ENCODE measurements at regions not wholly inside any gene's neighbourhood (a gene's known extent, or its start where the extent isn't known, plus 50 kb on each side); places are given as distances from the start of the nearest gene placed in this dataset.
"Not testable (repeated sequence)": the region's sequence is repeated elsewhere in the genome, so short reads cannot be mapped to it uniquely, and the experiment has no call there.

GRCh38 chr6:167686204-167686893, 140.4 kb upstream of the AFDN start:
- H3K27ac ChIP-seq, result no peak overlapping the region
- TF ChIP-seq CTCF (IDR thresholded peaks at IDR 0.05), result no peak
- DNase-seq (ENCODE audit: low spot score), result no peak
- H3K4me3 ChIP-seq, result no peak overlapping the region

GRCh38 chr6:167687116-167687725, 139.5 kb upstream of the AFDN start:
- Histone ChIP-seq H3K4me3 (no peak overlapping the region), H3K27ac (no peak overlapping the region)
- TF ChIP-seq CTCF (IDR thresholded peaks at IDR 0.05), result no peak
- no peak for DNase-seq (ENCODE audit: low spot score)

GRCh38 chr6:167688123-167688522, 138.6 kb upstream of the AFDN start:
- no peak overlapping the region for H3K27ac ChIP-seq
- DNase-seq (ENCODE audit: low spot score), result no peak
- no peak overlapping the region for H3K4me3 ChIP-seq
- no peak for TF ChIP-seq CTCF (IDR thresholded peaks at IDR 0.05)

- no peak overlapping the region for H3K27ac ChIP-seq
- no peak overlapping the region for H3K4me3 ChIP-seq
- DNase-seq (ENCODE audit: low spot score), result no peak
- TF ChIP-seq CTCF (IDR thresholded peaks at IDR 0.05), result no peak
Measured at GRCh38 chr6:167689278-167689677, 137.4 kb upstream of the AFDN start.

- Histone ChIP-seq H3K4me3 (no peak overlapping the region), H3K27ac (no peak overlapping the region)
- TF ChIP-seq CTCF (IDR thresholded peaks at IDR 0.05), result no peak
- DNase-seq (ENCODE audit: low spot score), result no peak
Measured at GRCh38 chr6:167689751-167690150, 137.0 kb upstream of the AFDN start.

- not testable (repeated sequence) for H3K4me3 ChIP-seq; DNase-seq (ENCODE audit: low spot score)
Measured at GRCh38 chr6:167690167-167690922, 136.4 kb upstream of the AFDN start.

GRCh38 chr6:167690931-167691330, 135.8 kb upstream of the AFDN start:
- DNase-seq (ENCODE audit: low spot score), result no peak
- TF ChIP-seq CTCF (IDR thresholded peaks at IDR 0.05), result no peak
- Histone ChIP-seq H3K27ac (no peak overlapping the region), H3K4me3 (no peak overlapping the region)

More at GRCh38 chr6:167690167-167690922, 136.4 kb upstream of the AFDN start:
- H3K27ac ChIP-seq, result not testable (repeated sequence)

Data from coronary artery (tissue), 2 donors.